HCT116 (cell line): ENCODE measurements at regions not wholly inside any gene's neighbourhood (a gene's known extent, or its start where the extent isn't known, plus 50 kb on each side); places are given as distances from the start of the nearest gene placed in this dataset.

Experiments
- CTCF ChIP-seq, 3 experiments: fragments of 200-600 bp in 1 of 3; sonication (generic) in 1 of 3; IDR thresholded peaks in 2 of 3; conservative IDR thresholded peaks in 1 of 3; 2 replicates each; pipeline ENCODE4 v1.5.1; 2012 to 2017; ENCODE audit warnings: low read depth in 2 of 3, low read length in 2 of 3, antibody characterized with exemption in 1 of 3, borderline replicate concordance in 1 of 3, control low read depth in 1 of 3, mild to moderate bottlenecking in 1 of 3, mixed read lengths in 1 of 3, mixed run types in 1 of 3, moderate library complexity in 1 of 3; ENCODE audit not compliant: insufficient read depth in 1 of 3
- EZH2phosphoT487 ChIP-seq: fragments of 200-600 bp; IDR thresholded peaks from 2 replicates; pipeline ENCODE4 v1.6.1; 2018; ENCODE audit warnings: antibody characterized with exemption, borderline replicate concordance
- POLR2A ChIP-seq: IDR thresholded peaks from 2 replicates; pipeline ENCODE4 v1.7.0; 2011; ENCODE audit warnings: borderline replicate concordance; ENCODE audit not compliant: insufficient read depth, insufficient read length; ENCODE audit errors: extremely low read depth
- TCF7L2 ChIP-seq: IDR thresholded peaks from 2 replicates; pipeline ENCODE4 v1.7.0; 2011; ENCODE audit warnings: borderline replicate concordance, inconsistent platforms; ENCODE audit not compliant: insufficient read depth, insufficient read length; ENCODE audit errors: extremely low read depth

DNA sequence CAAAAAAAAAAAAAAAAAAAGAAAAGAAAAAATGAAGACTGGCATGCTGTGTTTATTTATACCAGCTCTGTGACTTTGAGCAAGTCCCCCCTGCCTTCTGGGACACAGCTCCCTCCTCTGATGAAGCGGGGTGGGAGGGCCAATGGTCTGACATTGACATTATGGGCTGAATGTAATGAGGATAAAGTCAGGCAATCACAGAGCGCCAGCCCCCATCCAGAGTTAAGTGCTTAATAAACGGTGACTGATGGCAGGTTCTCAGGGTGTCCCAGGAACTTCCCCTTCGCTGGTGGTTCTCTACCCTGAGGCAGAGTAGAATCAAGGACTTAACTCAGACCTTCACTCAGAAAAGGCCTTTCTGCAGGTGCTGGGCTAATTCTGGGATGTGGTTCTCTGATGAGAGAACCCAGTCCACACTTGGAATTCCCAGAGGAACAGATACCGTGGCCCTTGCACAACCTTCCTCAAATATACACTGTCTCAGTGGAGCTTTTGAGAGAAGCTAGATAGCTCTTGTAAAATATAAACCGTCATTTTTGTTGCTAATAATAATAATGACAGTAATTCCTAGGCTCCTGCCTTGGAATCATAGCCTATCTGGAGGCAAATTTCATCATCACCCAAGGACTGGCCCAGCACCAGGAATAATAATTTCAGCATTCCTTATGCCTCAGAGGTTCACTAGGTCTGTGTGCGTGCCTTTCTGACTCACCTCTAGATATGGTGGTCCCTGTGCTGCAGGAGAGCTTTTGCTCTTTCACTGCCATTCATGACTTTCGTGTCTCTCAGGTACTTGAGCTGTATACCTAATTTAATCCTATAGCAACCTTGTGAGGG lies 115.8 kb downstream of the RPLP1 start:
- TF ChIP-seq TCF7L2 = no peak
- no peak for TF ChIP-seq CTCF (IDR thresholded peaks at IDR 0.05 in 2 of 3, conservative IDR thresholded peaks at IDR 0.05 in 1 of 3; ENCODE audit: borderline replicate concordance in 1 of 3, insufficient read depth in 1 of 3, low read depth in 2 of 3, low read length in 2 of 3)
- TF ChIP-seq EZH2phosphoT487 = no peak
- no peak for TF ChIP-seq POLR2A
